CD14-positive monocyte (primary cell): ENCODE measurements at regions not wholly inside any gene's neighbourhood (a gene's known extent, or its start where the extent isn't known, plus 50 kb on each side); places are given as distances from the start of the nearest gene placed in this dataset.

Source experiments
- DNase-seq, 3 donors: peaks; one replicate each; pipeline ENCODE4 v3.0.0-alpha.2; 2011 to 2022
- H2AFZ ChIP-seq: 2 replicates; pipeline ENCODE4 v1.6.0; 2012; ENCODE audit warnings: mild to moderate bottlenecking, low read depth, low read length, inconsistent platforms; ENCODE audit not compliant: insufficient read depth, poor library complexity, severe bottlenecking
- H3K27ac ChIP-seq, 2 donors: 1 replicate in 1 of 2; 2 replicates in 1 of 2; pipeline ENCODE4 v1.5.1; 2012 to 2013; ENCODE audit warnings: low read length in 2 of 2, control low read depth in 1 of 2, inconsistent platforms in 1 of 2, low read depth in 1 of 2, mild to moderate bottlenecking in 1 of 2
- H3K27me3 ChIP-seq, 2 donors: one replicate each; pipeline versions ENCODE4 v1.6.0 to v1.6.1; 2011 to 2013; ENCODE audit warnings: low read length in 2 of 2; ENCODE audit not compliant: control insufficient read depth in 2 of 2, insufficient read depth in 2 of 2
- H3K36me3 ChIP-seq, 2 donors: replicated peaks in 1 of 2; 1 replicate in 1 of 2; 2 replicates in 1 of 2; pipeline versions ENCODE4 v1.5.1 to v1.6.1; 2012 to 2013; ENCODE audit warnings: low read length in 2 of 2, control low read depth in 1 of 2, inconsistent platforms in 1 of 2, mild to moderate bottlenecking in 1 of 2; ENCODE audit not compliant: insufficient read depth in 2 of 2, control insufficient read depth in 1 of 2
- H3K4me1 ChIP-seq, 2 donors: 1 replicate in 1 of 2; 2 replicates in 1 of 2; pipeline versions ENCODE4 v1.5.1 to v1.6.1; 2012 to 2013; ENCODE audit warnings: low read length in 2 of 2, control low read depth in 1 of 2, inconsistent platforms in 1 of 2, mild to moderate bottlenecking in 1 of 2, moderate library complexity in 1 of 2; ENCODE audit not compliant: insufficient read depth in 2 of 2, control insufficient read depth in 1 of 2
- H3K4me2 ChIP-seq: replicated peaks from 2 replicates; pipeline ENCODE3; 2012; ENCODE audit warnings: low read length, moderate library complexity, mild to moderate bottlenecking; ENCODE audit not compliant: poor library complexity, severe bottlenecking; ENCODE audit errors: extremely low read depth
- H3K4me3 ChIP-seq, 3 experiments: fragments of 200-600 bp in 1 of 3; sonication (generic) in 1 of 3; replicated peaks in 1 of 3; 1 replicate in 2 of 3; 2 replicates in 1 of 3; pipeline ENCODE4 v1.5.1; 2011 to 2013; ENCODE audit warnings: low read length in 3 of 3, mild to moderate bottlenecking in 3 of 3, control low read depth in 2 of 3, low read depth in 2 of 3, inconsistent platforms in 1 of 3, moderate library complexity in 1 of 3
- H3K79me2 ChIP-seq: 2 replicates; pipeline ENCODE4 v1.6.0; 2012; ENCODE audit warnings: mild to moderate bottlenecking, control low read depth, inconsistent platforms, low read length, moderate library complexity; ENCODE audit not compliant: insufficient read depth
- H3K9ac ChIP-seq: 2 replicates; pipeline ENCODE4 v1.6.0; 2017; ENCODE audit warnings: low read length, mild to moderate bottlenecking; ENCODE audit not compliant: insufficient read depth, poor library complexity, severe bottlenecking
- H3K9me3 ChIP-seq, 2 donors: replicated peaks in 1 of 2; 1 replicate in 1 of 2; 2 replicates in 1 of 2; pipeline versions ENCODE4 v1.5.1 to v1.6.1; 2012 to 2013; ENCODE audit warnings: low read length in 2 of 2, control low read depth in 1 of 2; ENCODE audit not compliant: control insufficient read depth in 1 of 2, insufficient read depth in 1 of 2
- H4K20me1 ChIP-seq: 2 replicates; pipeline ENCODE4 v1.6.0; 2012; ENCODE audit warnings: mild to moderate bottlenecking, low read length, control low read depth, moderate library complexity; ENCODE audit not compliant: insufficient read depth
- H3K27ac Mint-ChIP-seq, 7 donors: one replicate each; pipeline ENCODE4 v1.8.0; 2020; ENCODE audit warnings: mild to moderate bottlenecking in 7 of 7, mixed read lengths in 7 of 7, moderate library complexity in 6 of 7, inconsistent platforms in 2 of 7
- H3K27me3 Mint-ChIP-seq, 3 donors: one replicate each; pipeline ENCODE4 v1.8.0; 2021 to 2022; ENCODE audit warnings: low read depth in 3 of 3, mild to moderate bottlenecking in 3 of 3, mixed read lengths in 3 of 3, moderate library complexity in 3 of 3, inconsistent platforms in 1 of 3
- H3K36me3 Mint-ChIP-seq, 2 donors: one replicate each; pipeline ENCODE4 v1.8.0; 2020; ENCODE audit warnings: mixed read lengths in 2 of 2, inconsistent platforms in 1 of 2, mild to moderate bottlenecking in 1 of 2
- H3K4me1 Mint-ChIP-seq: one replicate; pipeline ENCODE4 v1.8.0; 2020; ENCODE audit warnings: mild to moderate bottlenecking, mixed read lengths
- H3K4me3 Mint-ChIP-seq, 2 donors: one replicate each; pipeline ENCODE4 v1.8.0; 2020; ENCODE audit warnings: mild to moderate bottlenecking in 2 of 2, mixed read lengths in 2 of 2, moderate library complexity in 1 of 2
- H3K9me3 Mint-ChIP-seq, 7 donors: one replicate each; pipeline ENCODE4 v1.8.0; 2020 to 2022; ENCODE audit warnings: mixed read lengths in 7 of 7, mild to moderate bottlenecking in 6 of 7, moderate library complexity in 6 of 7, inconsistent platforms in 2 of 7
- CTCF ChIP-seq: fragments of 200-600 bp; IDR thresholded peaks from one replicate; pipeline ENCODE4 v1.8.0; 2022; ENCODE audit warnings: antibody characterized with exemption, mild to moderate bottlenecking
- WGBS: methylation state at CpG from one replicate; pipeline ENCODE4 v1.1.5; 2013; ENCODE audit warnings: missing lambda C conversion rate; ENCODE audit not compliant: insufficient coverage; 5-methylcytosine and 5-hydroxymethylcytosine counted together
- intact Hi-C, 2 donors: fragments of 100-400 bp; cut with micrococcal nuclease; formaldehyde crosslinking; loops; one replicate each; pipeline versions ENCODE4 v1.15.0 to v1.15.1; 2023

- Histone ChIP-seq H3K27me3 (peaks cover 0 to 4% of the 10 kb centered on the region in 2 donors), H2AFZ (no peak overlapping the region), H3K27ac (no peak overlapping the region), H3K4me3 (no peak overlapping the region), H3K79me2 (no peaks in the 10 kb centered on the region), H3K9me3 (no peaks in the 10 kb centered on the region), H3K4me2 (no peak overlapping the region), H4K20me1 (no peaks in the 10 kb centered on the region), H3K36me3 (no peaks in the 10 kb centered on the region), H3K9ac (no peak overlapping the region), H3K4me1 (no peaks in the 10 kb centered on the region)
- TF ChIP-seq CTCF, result no peak
- no peaks in the 10 kb centered on the region for H3K4me1 Mint-ChIP-seq
- intact Hi-C loops, result no loop called here
- peaks cover 5 to 18% (median 6%) of the 10 kb centered on the region in 3 donors for H3K27me3 Mint-ChIP-seq
- H3K27ac Mint-ChIP-seq, result peak overlapping the region in 1 of 7 donors; percentile 12
- no peak for DNase-seq
- H3K4me3 Mint-ChIP-seq, result no peak overlapping the region
- H3K9me3 Mint-ChIP-seq, result no peaks in the 10 kb centered on the region
- H3K36me3 Mint-ChIP-seq, result no peaks in the 10 kb centered on the region
- WGBS, result no CpG with 5 or more reads among the region's 1 CpG
Measured at GRCh38 chr18:59813942-59814341, 85.9 kb upstream of the PMAIP1 start.

GRCh38 chr18:59810735-59811520, 88.9 kb upstream of the PMAIP1 start:
- H3K4me2 ChIP-seq, result no peak overlapping the region
- no peak overlapping the region for H3K4me3 ChIP-seq
- no peak overlapping the region for H3K27ac ChIP-seq
- no peak overlapping the region for H3K27ac Mint-ChIP-seq
- H3K4me3 Mint-ChIP-seq, result no peak overlapping the region
- no peak for DNase-seq
- peaks cover 2 to 12% (median 4%) of the 10 kb centered on the region in 3 donors for H3K27me3 Mint-ChIP-seq
- no peaks in the 10 kb centered on the region for H3K36me3 Mint-ChIP-seq
- no peak overlapping the region for H3K9ac ChIP-seq
- H4K20me1 ChIP-seq, result no peaks in the 10 kb centered on the region
- no peaks in the 10 kb centered on the region for H3K4me1 ChIP-seq
- no peaks in the 10 kb centered on the region for H3K79me2 ChIP-seq
- H2AFZ ChIP-seq, result no peak overlapping the region
- H3K9me3 ChIP-seq, result no peaks in the 10 kb centered on the region
- no peaks in the 10 kb centered on the region for H3K9me3 Mint-ChIP-seq
- peaks cover 0 to 4% of the 10 kb centered on the region in 2 donors for H3K27me3 ChIP-seq
- no peaks in the 10 kb centered on the region for H3K4me1 Mint-ChIP-seq
- intact Hi-C loops, result no loop called here
- TF ChIP-seq CTCF, result no peak
- 67% methylated on average over 1 of the region's 2 CpGs for WGBS
- H3K36me3 ChIP-seq, result no peaks in the 10 kb centered on the region
